Heart right ventricle (tissue), 16 donors: ENCODE measurements at regions not wholly inside any gene's neighbourhood (a gene's known extent, or its start where the extent isn't known, plus 50 kb on each side); places are given as distances from the start of the nearest gene placed in this dataset.

Source experiments
- ATAC-seq, 8 donors: fragments of 200-7000 bp; cut with Tn5 transposase; one replicate each; pipeline ENCODE4 v1.9.1; 2020; ENCODE audit warnings: mild to moderate bottlenecking in 8 of 8, moderate library complexity in 8 of 8, moderate number of reproducible peaks in 1 of 8
- DNase-seq, 2 donors: peaks; one replicate each; pipeline ENCODE4 v3.0.0-alpha.2; 2020
- H3K27ac ChIP-seq, 10 donors: fragments of 200-600 bp; sonication (generic) in 2 of 10; one replicate each; pipeline versions ENCODE4 v1.5.0 to v1.8.0; 2020 to 2022; ENCODE audit warnings: mild to moderate bottlenecking in 3 of 10
- H3K27me3 ChIP-seq, 7 donors: fragments of 200-600 bp; one replicate each; pipeline ENCODE4 v1.8.0; 2021 to 2022; ENCODE audit warnings: mild to moderate bottlenecking in 2 of 7
- H3K36me3 ChIP-seq, 9 donors: fragments of 200-600 bp; sonication (generic) in 1 of 9; one replicate each; pipeline versions ENCODE4 v1.5.0 to v1.8.0; 2020 to 2022; ENCODE audit warnings: mild to moderate bottlenecking in 2 of 9
- H3K4me1 ChIP-seq, 9 donors: fragments of 200-600 bp; sonication (generic) in 1 of 9; one replicate each; pipeline versions ENCODE4 v1.5.0 to v1.8.0; 2020 to 2022; ENCODE audit warnings: mild to moderate bottlenecking in 4 of 9
- H3K4me3 ChIP-seq, 10 donors: fragments of 200-600 bp; sonication (generic) in 2 of 10; one replicate each; pipeline versions ENCODE4 v1.5.0 to v1.8.0; 2020 to 2022; ENCODE audit warnings: mild to moderate bottlenecking in 7 of 10, moderate library complexity in 2 of 10
- H3K9me3 ChIP-seq, 11 donors: fragments of 200-600 bp in 10 of 11; sonication (generic) in 2 of 11; one replicate each; pipeline versions ENCODE4 v1.5.0 to v1.8.0; 2013 to 2022; ENCODE audit warnings: mild to moderate bottlenecking in 2 of 11, control low read depth in 1 of 11, moderate library complexity in 1 of 11
- WGBS, 2 donors: extraction: QIAGEN DNeasy Blood & Tissue Kit; methylation state at CpG; one replicate each; pipeline ENCODE4 v1.1.7; 2013; ENCODE audit warnings: inconsistent platforms in 1 of 2; 5-methylcytosine and 5-hydroxymethylcytosine counted together
- intact Hi-C, 10 donors: fragments of 100-400 bp; cut with DNase I; formaldehyde crosslinking; loops; one replicate each; pipeline versions ENCODE4 v1.11.1 to v1.14.2; 2022
- TF ChIP-seq, protein P1 (sequence below), 9 donors: fragments of 200-600 bp; sonication (generic) in 2 of 9; IDR thresholded peaks; one replicate each; pipeline versions ENCODE4 v1.5.0 to v1.8.0; 2021 to 2022; ENCODE audit warnings: antibody characterized with exemption in 9 of 9, mild to moderate bottlenecking in 5 of 9, moderate library complexity in 1 of 9
- donor health status: Arrhythmogenic right ventricular cardiomyopathy.
- donor health status: ischemic (EF 13 %, LVEDD 7.1; RV severe dilation, severe dysfunction).
- donor health status: healthy with polysubstance abuse.
- donor health status: DM: no; HTN: yes; CAD: no.
- donor health status: DM: no; HTN: no; CAD: no.
- donor health status: ischemic (EF 25% LVEDD 6.9; RV normal size, moderate dysfunction).
- donor health status: ischemic (EF 25% LVEDD 5.7; RV mildly dilated, moderate dysfunction).
- donor health status: healthy.
- donor health status: DM: yes; HTN: yes; CAD: no.
- donor health status: Ischemic cardiomyopathy.
- donor health status: ischemic (EF 35%, LVEDD 5.7; RV mildly dilated, moderate dysfunction).
- donor health status: nonischemic (EF 11% LVEDD 7.7; RV severe dilation, severe dysfunction).
- donor health status: DM: yes; HTN: yes; CAD: no.
- donor health status: PGD.
- donor health status: ischemic (EF 29% LVEDD 5.4; RV normal size, mild dysfunction).
- donor health status: nonischemic (EF 23%, LVEDD 6.1; RV moderate dilation, normal function).

- Histone ChIP-seq H3K4me3 (no peak overlapping the region), H3K4me1 (peaks cover 0 to 23% (median 7%) of the 10 kb centered on the region in 9 donors), H3K9me3 (no peaks in the 10 kb centered on the region), H3K36me3 (peaks cover 0 to 19% (median 0%) of the 10 kb centered on the region in 9 donors), H3K27ac (peak overlapping the region in 6 of 10 donors; percentile 12 to 53 (median 33)), H3K27me3 (no peaks in the 10 kb centered on the region)
- peak in 1 of 2 donors; percentile 23 for DNase-seq
- intact Hi-C loops, result loop anchor here in 1 of 10 donors (10.0 kb wide), 1 partner anchor 79 kb away; no protein-coding TSS in a partner anchor
- 63 to 65% methylated on average over 6 of the region's 6 CpGs for WGBS, 2 donors
- TF ChIP-seq, protein P1, sequence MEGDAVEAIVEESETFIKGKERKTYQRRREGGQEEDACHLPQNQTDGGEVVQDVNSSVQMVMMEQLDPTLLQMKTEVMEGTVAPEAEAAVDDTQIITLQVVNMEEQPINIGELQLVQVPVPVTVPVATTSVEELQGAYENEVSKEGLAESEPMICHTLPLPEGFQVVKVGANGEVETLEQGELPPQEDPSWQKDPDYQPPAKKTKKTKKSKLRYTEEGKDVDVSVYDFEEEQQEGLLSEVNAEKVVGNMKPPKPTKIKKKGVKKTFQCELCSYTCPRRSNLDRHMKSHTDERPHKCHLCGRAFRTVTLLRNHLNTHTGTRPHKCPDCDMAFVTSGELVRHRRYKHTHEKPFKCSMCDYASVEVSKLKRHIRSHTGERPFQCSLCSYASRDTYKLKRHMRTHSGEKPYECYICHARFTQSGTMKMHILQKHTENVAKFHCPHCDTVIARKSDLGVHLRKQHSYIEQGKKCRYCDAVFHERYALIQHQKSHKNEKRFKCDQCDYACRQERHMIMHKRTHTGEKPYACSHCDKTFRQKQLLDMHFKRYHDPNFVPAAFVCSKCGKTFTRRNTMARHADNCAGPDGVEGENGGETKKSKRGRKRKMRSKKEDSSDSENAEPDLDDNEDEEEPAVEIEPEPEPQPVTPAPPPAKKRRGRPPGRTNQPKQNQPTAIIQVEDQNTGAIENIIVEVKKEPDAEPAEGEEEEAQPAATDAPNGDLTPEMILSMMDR (IDR thresholded peaks at IDR 0.05), result no peak
- ATAC-seq, result peak in 6 of 8 donors; percentile 29 to 71 (median 61)
Measured at GRCh38 chr11:8826139-8826786, 84.7 kb upstream of the AKIP1 start.

DNA sequence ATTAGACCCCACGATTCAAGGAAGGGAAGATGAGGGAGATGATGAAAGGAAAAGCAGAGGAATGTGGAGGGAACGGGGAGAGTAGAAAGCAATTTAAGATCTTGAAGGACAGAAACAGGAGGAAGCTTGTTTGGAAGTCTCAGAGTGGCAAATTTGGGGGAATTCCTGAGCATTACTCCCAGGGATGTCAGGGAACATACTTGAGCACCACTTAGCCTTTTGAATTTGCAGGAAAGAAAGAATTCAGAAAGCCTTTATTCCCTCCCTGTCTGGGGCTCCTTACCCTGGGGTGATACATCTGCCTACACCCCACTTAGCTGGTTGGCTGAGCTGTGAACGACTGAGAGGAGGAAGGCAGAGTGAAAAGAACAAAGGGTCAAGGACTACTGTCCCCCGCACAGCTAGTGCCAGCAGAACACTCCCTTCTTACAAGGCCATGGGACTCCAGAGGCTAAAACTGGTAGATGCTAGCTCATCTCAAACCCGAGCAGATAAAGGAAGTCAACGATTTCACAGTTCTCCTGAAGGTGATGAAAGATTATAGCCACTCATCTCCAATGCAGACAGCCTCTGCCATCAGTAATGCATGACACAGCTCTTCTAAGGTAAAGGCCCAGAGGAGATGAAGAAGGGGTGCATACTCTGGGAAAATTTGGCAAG is 84.0 kb upstream of the AKIP1 start:
- H3K4me1 ChIP-seq, result peaks cover 0 to 23% (median 8%) of the 10 kb centered on the region in 9 donors
- TF ChIP-seq, protein P1 (IDR thresholded peaks at IDR 0.05), result no peak
- no peak for DNase-seq
- H3K9me3 ChIP-seq, result no peaks in the 10 kb centered on the region
- H3K27ac ChIP-seq, result peak overlapping the region in 6 of 10 donors; percentile 12 to 53 (median 27)
- H3K36me3 ChIP-seq, result peaks cover 0 to 19% (median 0%) of the 10 kb centered on the region in 9 donors
- intact Hi-C loops, result loop anchor here in 1 of 10 donors (10.0 kb wide), 1 partner anchor 78 kb away; no protein-coding TSS in a partner anchor
- H3K27me3 ChIP-seq, result no peaks in the 10 kb centered on the region
- ATAC-seq, result peak in 1 of 8 donors; percentile 14
- WGBS, 2 donors, result 54 to 61% methylated on average over 6 of the region's 6 CpGs
- no peak overlapping the region for H3K4me3 ChIP-seq

DNA sequence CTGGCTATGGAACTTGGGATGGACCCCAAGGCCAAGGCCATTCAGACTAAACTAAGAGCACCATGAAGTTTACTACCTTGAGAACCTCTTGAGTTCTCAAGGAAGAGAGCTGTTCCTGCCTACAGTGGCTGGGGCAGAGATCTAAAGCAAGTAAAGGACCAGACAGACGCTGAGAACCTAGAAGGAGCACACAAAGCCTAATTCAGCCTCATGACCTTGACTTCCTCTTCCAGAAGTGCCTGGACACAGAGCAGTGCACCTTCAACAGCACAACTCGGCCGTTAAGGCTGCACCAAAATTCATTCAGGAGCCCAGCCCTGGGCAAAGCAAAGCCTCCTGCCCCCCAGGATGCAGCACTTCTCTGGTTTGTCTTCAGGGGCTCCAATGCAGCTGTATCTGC is 82.9 kb upstream of the AKIP1 start:
- Histone ChIP-seq H3K4me1 (peaks cover 5 to 33% (median 19%) of the 10 kb centered on the region in 9 donors), H3K27ac (peak overlapping the region in 1 of 10 donors; percentile 13), H3K9me3 (no peaks in the 10 kb centered on the region), H3K4me3 (no peak overlapping the region), H3K27me3 (no peaks in the 10 kb centered on the region), H3K36me3 (peaks cover 0 to 19% (median 0%) of the 10 kb centered on the region in 9 donors)
- no peak for DNase-seq
- ATAC-seq, result no peak
- intact Hi-C loops, result loop anchor here in 1 of 10 donors (10.0 kb wide), 1 partner anchor 77 kb away; no protein-coding TSS in a partner anchor
- 94 to 95% methylated on average over 3 of the region's 3 CpGs for WGBS, 2 donors
- TF ChIP-seq, protein P1 (IDR thresholded peaks at IDR 0.05), result no peak

- WGBS, 2 donors, result 88% methylated on average over 11 of the region's 11 CpGs
- no peaks in the 10 kb centered on the region for H3K9me3 ChIP-seq
- peaks cover 0 to 19% (median 0%) of the 10 kb centered on the region in 9 donors for H3K36me3 ChIP-seq
- H3K4me1 ChIP-seq, result peaks cover 5 to 41% (median 26%) of the 10 kb centered on the region in 9 donors
- ATAC-seq (no peak), DNase-seq (no peak)
- no peak overlapping the region for H3K4me3 ChIP-seq
- TF ChIP-seq, protein P1 (IDR thresholded peaks at IDR 0.05), result no peak
- no peaks in the 10 kb centered on the region for H3K27me3 ChIP-seq
- intact Hi-C loops, result loop anchor here in 1 of 10 donors (10.0 kb wide), 1 partner anchor 76 kb away; no protein-coding TSS in a partner anchor
- peak overlapping the region in 1 of 10 donors; percentile 13 for H3K27ac ChIP-seq
Measured at GRCh38 chr11:8828580-8829361, 82.2 kb upstream of the AKIP1 start.
